ENCODE measurements at regions not wholly inside any gene's neighbourhood (a gene's known extent, or its start where the extent isn't known, plus 50 kb on each side); places are given as distances from the start of the nearest gene placed in this dataset.
A peak's percentile ranks its signal among the peaks of the same experiment; 100 is the strongest.

DNA sequence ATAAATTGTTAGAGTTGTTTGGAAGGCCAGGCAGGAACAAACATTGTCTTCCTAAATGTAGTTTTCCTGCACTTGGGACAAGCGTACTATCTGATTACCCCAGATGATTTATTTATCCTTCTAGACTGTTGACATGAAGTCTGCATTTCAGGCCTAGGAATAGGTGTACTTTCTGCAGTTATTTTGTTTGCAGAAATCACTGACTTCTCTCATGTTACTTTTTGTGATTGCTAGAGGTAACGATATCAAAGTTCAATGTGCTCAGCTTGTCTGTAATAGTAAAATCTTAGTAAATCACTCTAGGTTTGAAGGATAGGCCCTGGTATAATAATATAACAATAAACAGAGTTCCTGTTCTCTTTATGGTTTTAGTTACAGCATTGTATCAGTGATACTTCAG lies 75.4 kb upstream of the HDAC9 start:
- Histone ChIP-seq H3K4me3 (no peak overlapping the region), H3K9me3 (no peaks in the 10 kb centered on the region), H3K36me3 (ENCODE audit: low read depth) (no peaks in the 10 kb centered on the region), H3K4me1 (ENCODE audit: low read depth) (peaks cover 8% of the 10 kb centered on the region)
- ATAC-seq, result peak; percentile 77
- intact Hi-C loops (cut with DNase I, micrococcal nuclease), result no loop called here
- DNase-seq, result no peak
- TF ChIP-seq, protein P1, sequence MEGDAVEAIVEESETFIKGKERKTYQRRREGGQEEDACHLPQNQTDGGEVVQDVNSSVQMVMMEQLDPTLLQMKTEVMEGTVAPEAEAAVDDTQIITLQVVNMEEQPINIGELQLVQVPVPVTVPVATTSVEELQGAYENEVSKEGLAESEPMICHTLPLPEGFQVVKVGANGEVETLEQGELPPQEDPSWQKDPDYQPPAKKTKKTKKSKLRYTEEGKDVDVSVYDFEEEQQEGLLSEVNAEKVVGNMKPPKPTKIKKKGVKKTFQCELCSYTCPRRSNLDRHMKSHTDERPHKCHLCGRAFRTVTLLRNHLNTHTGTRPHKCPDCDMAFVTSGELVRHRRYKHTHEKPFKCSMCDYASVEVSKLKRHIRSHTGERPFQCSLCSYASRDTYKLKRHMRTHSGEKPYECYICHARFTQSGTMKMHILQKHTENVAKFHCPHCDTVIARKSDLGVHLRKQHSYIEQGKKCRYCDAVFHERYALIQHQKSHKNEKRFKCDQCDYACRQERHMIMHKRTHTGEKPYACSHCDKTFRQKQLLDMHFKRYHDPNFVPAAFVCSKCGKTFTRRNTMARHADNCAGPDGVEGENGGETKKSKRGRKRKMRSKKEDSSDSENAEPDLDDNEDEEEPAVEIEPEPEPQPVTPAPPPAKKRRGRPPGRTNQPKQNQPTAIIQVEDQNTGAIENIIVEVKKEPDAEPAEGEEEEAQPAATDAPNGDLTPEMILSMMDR (IDR thresholded peaks at IDR 0.05), result no peak

DNA sequence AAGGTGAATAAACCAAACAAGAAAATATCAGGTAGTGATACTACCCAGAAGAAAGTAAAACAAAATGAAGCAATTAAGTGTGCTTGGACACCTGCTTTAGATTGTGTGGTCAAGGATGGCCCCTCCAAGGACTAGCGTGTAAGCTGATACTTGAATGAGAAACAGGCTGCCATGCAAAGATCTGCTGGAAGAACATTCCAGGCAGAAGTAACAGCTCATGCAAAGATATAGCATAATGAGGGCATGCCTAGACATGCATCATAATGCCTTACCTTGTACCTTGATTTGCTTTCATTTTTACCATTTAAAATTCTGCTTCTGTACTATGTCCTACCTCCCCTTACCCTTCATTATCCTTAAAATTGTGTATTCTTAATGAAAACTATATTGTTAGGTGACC lies 74.8 kb upstream of the HDAC9 start:
- TF ChIP-seq, protein P1 (IDR thresholded peaks at IDR 0.05), result no peak
- intact Hi-C loops (cut with DNase I, micrococcal nuclease), result no loop called here

DNA sequence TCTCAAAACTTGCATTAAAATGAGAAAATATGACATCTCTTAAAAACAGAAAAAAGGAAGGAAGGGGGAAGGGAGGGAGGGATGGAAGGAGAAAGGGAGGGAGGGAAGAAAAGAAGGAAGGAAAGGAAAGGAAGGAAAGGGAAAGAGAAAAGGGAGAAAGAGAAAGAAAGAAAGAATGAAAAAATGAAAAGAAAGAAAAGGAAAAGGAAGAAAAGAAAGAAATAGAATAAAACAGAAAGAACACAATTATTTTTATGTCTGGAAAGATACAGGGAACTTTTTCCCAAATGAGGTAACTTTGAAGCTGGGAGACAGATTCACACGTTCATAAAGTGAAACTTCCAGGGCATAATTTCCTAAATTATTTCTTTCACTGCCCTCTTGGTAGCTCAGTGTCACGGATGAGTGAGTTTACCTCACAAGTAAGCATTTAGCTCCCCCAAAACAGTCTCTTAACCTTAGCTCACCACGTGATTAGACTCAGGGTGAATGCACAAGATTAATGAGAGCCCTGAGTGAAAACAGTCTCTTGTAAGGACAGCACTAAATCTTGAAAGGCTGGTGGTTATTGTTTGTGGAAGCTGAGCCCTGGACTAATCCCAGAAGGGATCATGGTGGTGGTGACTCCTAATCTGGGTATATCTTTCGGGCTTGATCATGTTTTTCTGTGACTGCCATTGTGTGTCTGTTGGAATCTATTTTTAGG lies 74.1 kb upstream of the HDAC9 start:
- ATAC-seq (no peak), DNase-seq (no peak)
- no peaks in the 10 kb centered on the region for H3K9me3 ChIP-seq
- TF ChIP-seq, protein P1 (IDR thresholded peaks at IDR 0.05), result no peak
- no peaks in the 10 kb centered on the region for H3K36me3 ChIP-seq (ENCODE audit: low read depth)
- intact Hi-C loops (cut with DNase I, micrococcal nuclease), result no loop called here
- H3K4me1 ChIP-seq (ENCODE audit: low read depth), result peaks cover 9% of the 10 kb centered on the region
- H3K4me3 ChIP-seq, result no peak overlapping the region

More for the DNA sequence above, 74.8 kb upstream of the HDAC9 start:
- Histone ChIP-seq H3K9me3 (no peaks in the 10 kb centered on the region), H3K4me1 (ENCODE audit: low read depth) (peaks cover 8% of the 10 kb centered on the region), H3K36me3 (ENCODE audit: low read depth) (no peaks in the 10 kb centered on the region), H3K4me3 (no peak overlapping the region)
- ATAC-seq (peak; percentile 40), DNase-seq (no peak)

GRCh38 chr7:18425227-18425626 lies 70.3 kb upstream of the HDAC9 start:
- intact Hi-C loops (cut with DNase I, micrococcal nuclease), result no loop called here
- TF ChIP-seq, protein P1 (IDR thresholded peaks at IDR 0.05), result no peak

GRCh38 chr7:18425838-18426445 lies 69.6 kb upstream of the HDAC9 start:
- intact Hi-C loops (cut with DNase I, micrococcal nuclease), result no loop called here
- Histone ChIP-seq H3K9me3 (no peaks in the 10 kb centered on the region), H3K4me3 (no peak overlapping the region), H3K4me1 (ENCODE audit: low read depth) (peaks cover 6% of the 10 kb centered on the region), H3K36me3 (ENCODE audit: low read depth) (no peaks in the 10 kb centered on the region)
- ATAC-seq (no peak), DNase-seq (no peak)
- TF ChIP-seq, protein P1 (IDR thresholded peaks at IDR 0.05), result no peak

More at GRCh38 chr7:18425227-18425626, 70.3 kb upstream of the HDAC9 start:
- H3K9me3 ChIP-seq, result no peaks in the 10 kb centered on the region
- no peak overlapping the region for H3K4me3 ChIP-seq
- H3K4me1 ChIP-seq (ENCODE audit: low read depth), result peaks cover 9% of the 10 kb centered on the region
- H3K36me3 ChIP-seq (ENCODE audit: low read depth), result no peaks in the 10 kb centered on the region
- ATAC-seq, result no peak
- DNase-seq, result no peak

Data from mucosa of descending colon (tissue), 3 donors.